Activated naive CD8-positive, alpha-beta T cell treated with anti-CD3 and anti-CD28 coated beads, Interleukin-2, amount 10 ng/mL, durations not matched to agents 7 days and 5 days (primary cell): ENCODE measurements at regions not wholly inside any gene's neighbourhood (a gene's known extent, or its start where the extent isn't known, plus 50 kb on each side); places are given as distances from the start of the nearest gene placed in this dataset.

Experiments used
- ATAC-seq: fragments of 150-1000 bp; cut with Tn5 transposase; one replicate; pipeline ENCODE4 v1.10.0; 2021; ENCODE audit warnings: low read depth, moderate library complexity
- POLR2A ChIA-PET: fragments of 350-600 bp; sonication (Branson Sonifier 250); formaldehyde crosslinking; loops from one replicate; lab custom pipeline; 2021; ENCODE audit warnings: antibody characterized with exemption; lab: Charles Lee
- DNase-seq: peaks from one replicate; pipeline ENCODE4 v3.0.0; 2021
- H3K27ac Mint-ChIP-seq: one replicate; pipeline ENCODE4 v1.8.0; 2022; ENCODE audit warnings: mild to moderate bottlenecking, mixed read lengths
- H3K27me3 Mint-ChIP-seq: one replicate; pipeline ENCODE4 v1.8.0; 2022; ENCODE audit warnings: mild to moderate bottlenecking, moderate library complexity, mixed read lengths
- H3K36me3 Mint-ChIP-seq: one replicate; pipeline ENCODE4 v1.8.0; 2021; ENCODE audit warnings: mild to moderate bottlenecking, mixed read lengths
- H3K4me1 Mint-ChIP-seq: one replicate; pipeline ENCODE4 v1.8.0; 2021; ENCODE audit warnings: mixed read lengths
- H3K4me3 Mint-ChIP-seq: one replicate; pipeline ENCODE4 v1.8.0; 2022; ENCODE audit warnings: mild to moderate bottlenecking, moderate library complexity, mixed read lengths
- H3K9me3 Mint-ChIP-seq: one replicate; pipeline ENCODE4 v1.8.0; 2021; ENCODE audit warnings: mixed read lengths

DNA sequence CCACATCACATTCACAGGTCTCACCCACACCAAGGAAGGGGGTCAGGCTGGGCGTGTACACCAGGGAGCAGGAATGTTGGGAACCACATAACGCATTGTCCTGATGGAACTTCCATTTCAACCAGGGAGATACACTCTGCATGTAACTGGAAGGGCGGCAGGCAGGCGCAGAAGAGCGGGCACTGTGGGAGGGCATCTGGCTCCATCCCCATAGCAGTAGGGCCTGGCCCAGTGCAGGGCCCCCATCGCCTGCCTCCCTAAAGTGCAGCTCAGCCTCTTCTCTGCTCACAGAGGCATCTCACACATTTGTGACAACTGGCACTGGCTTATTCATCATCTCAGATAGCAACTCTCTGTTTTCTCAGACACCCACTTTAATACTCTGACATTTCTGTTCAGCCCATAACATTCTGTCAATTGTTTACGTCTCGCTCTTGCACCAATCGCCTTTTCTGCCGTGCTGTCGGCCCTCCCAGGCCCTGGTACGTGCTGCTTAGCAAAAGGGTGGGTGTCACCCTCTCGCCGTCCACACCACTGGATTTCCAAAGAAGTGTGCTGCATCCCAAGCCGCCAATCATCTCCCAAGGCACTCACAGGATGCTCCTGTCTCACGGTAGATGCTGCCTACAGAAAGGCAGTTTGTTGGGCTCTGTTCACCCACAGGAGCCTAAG, 353.3 kb upstream of the ZNF507 start:
- peaks cover 4% of the 10 kb centered on the region for H3K9me3 Mint-ChIP-seq
- H3K27me3 Mint-ChIP-seq: no peaks in the 10 kb centered on the region
- POLR2A ChIA-PET: no interaction called here
- H3K4me1 Mint-ChIP-seq: no peaks in the 10 kb centered on the region
- no peak for DNase-seq
- no peak overlapping the region for H3K4me3 Mint-ChIP-seq
- no peak overlapping the region for H3K27ac Mint-ChIP-seq
- no peak for ATAC-seq
- no peaks in the 10 kb centered on the region for H3K36me3 Mint-ChIP-seq

DNA sequence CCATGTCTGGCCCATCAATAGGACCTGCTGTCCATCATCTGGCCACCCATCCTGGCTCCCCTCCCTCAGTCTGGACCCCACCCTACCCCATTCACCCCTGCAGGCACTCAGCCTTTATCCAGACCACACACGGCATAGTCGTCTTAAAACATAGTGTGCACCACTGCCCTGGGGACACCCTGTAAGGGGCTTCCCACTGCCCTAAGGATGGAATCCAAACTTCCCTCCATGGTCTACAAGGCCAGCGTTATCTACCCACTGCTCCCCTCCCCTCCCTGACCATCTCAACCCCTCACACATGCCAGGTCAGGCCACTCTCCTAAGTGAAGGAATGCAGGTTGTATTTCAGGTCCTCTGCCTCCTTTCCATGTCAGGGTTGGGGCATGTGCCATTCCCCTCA, 352.7 kb upstream of the ZNF507 start:
- Mint-ChIP-seq H3K27ac (no peak overlapping the region), H3K27me3 (no peaks in the 10 kb centered on the region), H3K4me3 (no peak overlapping the region), H3K36me3 (no peaks in the 10 kb centered on the region), H3K4me1 (no peaks in the 10 kb centered on the region), H3K9me3 (peaks cover 4% of the 10 kb centered on the region)
- POLR2A ChIA-PET: no interaction called here
- DNase-seq (no peak), ATAC-seq (no peak)

- H3K4me1 Mint-ChIP-seq: no peaks in the 10 kb centered on the region
- no peaks in the 10 kb centered on the region for H3K27me3 Mint-ChIP-seq
- peaks cover 2% of the 10 kb centered on the region for H3K9me3 Mint-ChIP-seq
- no peaks in the 10 kb centered on the region for H3K36me3 Mint-ChIP-seq
- ATAC-seq (no peak), DNase-seq (no peak)
- no peak overlapping the region for H3K4me3 Mint-ChIP-seq
- no peak overlapping the region for H3K27ac Mint-ChIP-seq
- POLR2A ChIA-PET: no interaction called here
Observed at GRCh38 chr19:31995546-31995945, 349.9 kb upstream of the ZNF507 start.

GRCh38 chr19:32010071-32010470, 335.3 kb upstream of the ZNF507 start:
- Mint-ChIP-seq H3K4me1 (no peaks in the 10 kb centered on the region), H3K36me3 (no peaks in the 10 kb centered on the region), H3K27me3 (no peaks in the 10 kb centered on the region), H3K4me3 (no peak overlapping the region), H3K27ac (no peak overlapping the region), H3K9me3 (no peaks in the 10 kb centered on the region)
- ATAC-seq (no peak), DNase-seq (no peak)
- POLR2A ChIA-PET: no interaction called here

- ATAC-seq (no peak), DNase-seq (no peak)
- Mint-ChIP-seq H3K9me3 (no peaks in the 10 kb centered on the region), H3K27me3 (no peaks in the 10 kb centered on the region), H3K36me3 (no peaks in the 10 kb centered on the region), H3K4me1 (no peaks in the 10 kb centered on the region), H3K4me3 (no peak overlapping the region), H3K27ac (no peak overlapping the region)
- POLR2A ChIA-PET: no interaction called here
Observed at GRCh38 chr19:32012206-32012605, 333.2 kb upstream of the ZNF507 start.

DNA sequence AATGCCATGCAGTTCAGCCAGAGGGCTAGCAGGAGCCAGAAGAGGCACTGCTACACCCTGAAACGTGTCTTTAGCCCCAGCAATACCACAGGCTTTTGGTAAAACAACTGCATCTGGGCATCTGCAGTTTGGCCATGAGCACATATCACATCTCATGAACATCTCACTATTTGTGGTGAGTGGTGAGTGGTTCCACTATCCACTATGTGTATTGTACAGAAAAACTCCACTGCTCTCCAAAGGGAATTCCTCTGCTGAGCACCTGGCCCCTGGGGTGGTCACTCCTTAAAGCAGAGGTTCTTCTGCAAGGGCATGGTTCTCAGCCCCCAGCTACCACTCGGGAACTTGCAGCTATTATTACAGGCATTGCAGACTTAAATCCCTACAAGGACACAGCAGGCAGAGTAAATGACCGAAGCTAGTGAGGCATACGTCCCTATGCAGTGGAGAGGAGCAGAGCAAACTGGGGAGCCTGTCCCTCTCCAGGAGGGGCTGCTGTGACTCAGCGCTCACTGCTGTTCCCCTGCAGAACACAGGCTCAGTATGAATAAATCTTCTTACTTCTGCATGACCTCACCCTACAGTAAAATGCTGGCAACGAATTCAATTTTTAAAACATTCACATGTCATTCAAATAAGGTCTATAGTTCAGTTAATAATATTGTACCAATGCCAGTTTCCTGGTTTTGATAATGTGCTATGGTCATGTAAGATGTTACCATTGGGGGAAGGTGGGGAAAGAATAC, 332.4 kb upstream of the ZNF507 start:
- Mint-ChIP-seq H3K4me3 (no peak overlapping the region), H3K9me3 (no peaks in the 10 kb centered on the region), H3K27ac (no peak overlapping the region), H3K36me3 (no peaks in the 10 kb centered on the region), H3K4me1 (no peaks in the 10 kb centered on the region), H3K27me3 (no peaks in the 10 kb centered on the region)
- ATAC-seq (no peak), DNase-seq (no peak)
- POLR2A ChIA-PET: no interaction called here

GRCh38 chr19:32017176-32017953, 328.0 kb upstream of the ZNF507 start:
- no peaks in the 10 kb centered on the region for H3K4me1 Mint-ChIP-seq
- H3K9me3 Mint-ChIP-seq: peaks cover 4% of the 10 kb centered on the region
- no peaks in the 10 kb centered on the region for H3K36me3 Mint-ChIP-seq
- POLR2A ChIA-PET: no interaction called here
- DNase-seq (no peak), ATAC-seq (no peak)
- no peaks in the 10 kb centered on the region for H3K27me3 Mint-ChIP-seq
- no peak overlapping the region for H3K27ac Mint-ChIP-seq
- H3K4me3 Mint-ChIP-seq: no peak overlapping the region

DNA sequence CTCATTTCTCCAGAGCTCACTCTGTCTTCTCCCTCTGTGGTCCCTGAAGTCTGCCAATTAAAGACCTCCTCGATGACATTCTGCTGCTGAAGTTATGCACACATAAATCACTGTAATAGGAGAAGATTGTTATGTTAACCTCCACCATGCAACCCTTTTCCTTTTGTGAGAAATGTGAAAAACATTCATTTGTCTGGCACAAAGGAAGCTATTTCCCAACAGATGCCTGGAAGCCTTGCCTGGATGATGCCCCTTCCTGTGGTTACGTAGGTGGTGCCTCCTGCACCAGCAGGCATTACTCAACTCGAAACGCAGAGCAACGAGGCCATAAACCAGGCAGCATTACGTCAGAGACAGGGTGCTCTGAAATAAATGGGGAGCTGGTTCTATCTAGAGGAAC, 327.4 kb upstream of the ZNF507 start:
- ATAC-seq (no peak), DNase-seq (no peak)
- no peaks in the 10 kb centered on the region for H3K36me3 Mint-ChIP-seq
- no peak overlapping the region for H3K4me3 Mint-ChIP-seq
- H3K27ac Mint-ChIP-seq: no peak overlapping the region
- POLR2A ChIA-PET: no interaction called here
- H3K27me3 Mint-ChIP-seq: no peaks in the 10 kb centered on the region
- no peaks in the 10 kb centered on the region for H3K4me1 Mint-ChIP-seq
- H3K9me3 Mint-ChIP-seq: peaks cover 5% of the 10 kb centered on the region

- Mint-ChIP-seq H3K4me1 (no peaks in the 10 kb centered on the region), H3K4me3 (no peak overlapping the region), H3K27me3 (no peaks in the 10 kb centered on the region), H3K36me3 (no peaks in the 10 kb centered on the region), H3K9me3 (peaks cover 8% of the 10 kb centered on the region), H3K27ac (no peak overlapping the region)
- no peak for DNase-seq
- POLR2A ChIA-PET: no interaction called here
- ATAC-seq: no peak
Observed at GRCh38 chr19:32020538-32020937, 324.9 kb upstream of the ZNF507 start.

DNA sequence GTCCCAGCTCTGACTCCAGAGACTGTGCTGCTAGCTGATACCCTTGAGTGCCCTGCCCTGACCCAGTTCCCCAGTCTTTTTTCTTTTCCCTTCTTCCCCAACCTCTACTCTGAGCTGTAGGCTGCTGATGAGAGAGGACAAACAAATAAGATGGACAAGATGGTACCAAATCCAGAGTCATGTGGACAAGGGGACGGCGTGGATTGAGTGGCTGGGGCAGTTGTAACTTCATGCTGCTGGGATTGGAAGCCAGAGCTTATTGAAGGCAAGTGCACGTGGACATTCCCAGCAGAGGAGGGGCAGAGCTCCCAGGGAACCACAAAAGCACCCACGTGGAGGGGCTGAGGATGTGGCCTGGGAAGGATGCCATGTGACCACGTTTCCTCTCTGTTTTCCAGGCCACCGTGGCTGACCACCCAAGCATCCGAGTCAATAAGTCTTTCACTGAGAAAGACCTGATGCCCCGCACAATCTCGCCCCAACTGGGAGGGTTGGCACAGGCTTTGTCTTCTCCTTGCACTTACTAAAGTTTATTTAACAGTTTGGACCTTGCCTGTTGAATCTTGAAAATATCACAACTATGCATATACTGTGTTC, 323.3 kb upstream of the ZNF507 start:
- ATAC-seq (no peak), DNase-seq (no peak)
- no peak overlapping the region for H3K4me3 Mint-ChIP-seq
- POLR2A ChIA-PET: no interaction called here
- H3K36me3 Mint-ChIP-seq: no peaks in the 10 kb centered on the region
- H3K4me1 Mint-ChIP-seq: no peaks in the 10 kb centered on the region
- no peak overlapping the region for H3K27ac Mint-ChIP-seq
- no peaks in the 10 kb centered on the region for H3K27me3 Mint-ChIP-seq
- peaks cover 12% of the 10 kb centered on the region for H3K9me3 Mint-ChIP-seq

DNA sequence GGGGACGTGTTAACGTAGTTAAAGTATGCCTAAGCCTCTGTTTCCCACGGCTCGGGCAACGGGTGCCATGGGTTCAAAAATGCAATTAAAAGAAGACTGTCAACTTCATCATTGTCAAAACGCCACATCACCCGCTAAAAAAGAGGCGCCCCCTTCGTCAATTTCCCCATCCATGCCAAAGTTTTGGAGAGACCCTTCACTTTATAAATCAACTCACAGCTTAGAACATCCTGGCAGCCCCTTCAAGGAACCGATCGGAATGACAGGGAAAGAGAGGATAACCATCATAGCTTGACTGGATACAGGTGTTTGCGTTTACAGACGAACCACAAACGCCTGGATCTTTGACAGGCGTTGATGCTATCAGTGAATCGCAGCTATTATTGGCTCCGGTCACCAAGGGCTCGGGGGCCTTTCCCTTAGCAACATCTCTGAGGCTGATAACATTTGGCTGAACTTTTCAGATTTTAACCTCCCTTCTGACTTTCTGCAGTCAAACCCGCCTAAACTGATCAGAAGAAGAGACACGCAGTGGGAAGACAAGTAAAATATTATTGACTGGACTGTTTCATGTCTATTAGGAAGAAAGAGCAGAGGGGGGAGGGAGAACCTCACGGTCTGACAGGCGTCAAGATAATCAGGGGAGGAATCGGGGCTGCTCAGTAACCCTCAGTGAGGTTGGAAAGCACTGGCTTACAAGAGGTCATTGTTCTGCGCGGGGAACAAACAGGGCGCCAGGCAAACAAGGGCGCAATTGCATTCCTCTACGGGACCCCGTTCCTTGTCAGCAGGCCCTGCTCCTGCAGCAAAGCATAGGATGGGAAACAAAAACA, 322.5 kb upstream of the ZNF507 start:
- H3K27me3 Mint-ChIP-seq: no peaks in the 10 kb centered on the region
- no peak overlapping the region for H3K27ac Mint-ChIP-seq

DNA sequence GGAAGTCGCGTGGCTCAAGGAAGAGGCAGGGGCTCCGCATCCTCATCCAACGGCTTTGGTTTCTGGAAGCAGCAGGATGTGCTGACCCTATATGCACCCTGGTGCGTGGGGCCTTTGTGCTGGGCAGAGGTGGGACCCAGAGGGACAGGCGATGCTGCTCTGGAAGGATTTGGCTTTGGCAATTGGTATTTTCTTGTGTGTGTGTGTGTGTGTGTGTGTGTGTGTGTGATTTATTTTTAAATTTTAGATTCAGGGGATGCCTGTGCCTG, 321.9 kb upstream of the ZNF507 start:
- H3K4me3 Mint-ChIP-seq: no peak overlapping the region
- no peaks in the 10 kb centered on the region for H3K36me3 Mint-ChIP-seq
- no peak overlapping the region for H3K27ac Mint-ChIP-seq
- no peak for ATAC-seq
- no peaks in the 10 kb centered on the region for H3K4me1 Mint-ChIP-seq
- POLR2A ChIA-PET: no interaction called here
- no peak for DNase-seq
- H3K27me3 Mint-ChIP-seq: no peaks in the 10 kb centered on the region
- H3K9me3 Mint-ChIP-seq: peaks cover 12% of the 10 kb centered on the region

More for the DNA sequence above, 322.5 kb upstream of the ZNF507 start:
- ATAC-seq: no peak
- DNase-seq: no peak
- H3K36me3 Mint-ChIP-seq: no peaks in the 10 kb centered on the region
- no peaks in the 10 kb centered on the region for H3K4me1 Mint-ChIP-seq
- peaks cover 12% of the 10 kb centered on the region for H3K9me3 Mint-ChIP-seq
- no peak overlapping the region for H3K4me3 Mint-ChIP-seq
- POLR2A ChIA-PET: no interaction called here

DNA sequence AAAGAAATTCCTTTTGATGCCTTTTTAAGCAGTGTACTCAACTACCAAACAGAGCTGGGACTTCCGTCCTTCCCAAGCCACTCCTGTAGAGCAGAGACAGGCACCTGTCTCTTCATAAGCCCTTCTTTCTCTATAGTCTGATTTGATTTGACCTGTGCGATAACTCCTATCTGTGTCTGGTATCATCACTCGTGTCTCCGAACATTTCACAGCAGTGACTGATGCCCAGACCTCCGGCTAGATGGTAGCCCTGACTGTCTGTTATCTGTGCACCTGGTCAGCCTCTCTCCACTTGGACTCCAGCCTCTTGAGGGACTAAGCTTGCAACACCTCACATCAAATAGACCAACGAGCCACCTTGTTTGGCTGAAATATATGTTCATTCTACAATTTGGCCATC, 316.2 kb upstream of the ZNF507 start:
- Mint-ChIP-seq H3K36me3 (no peaks in the 10 kb centered on the region), H3K4me1 (no peaks in the 10 kb centered on the region), H3K27ac (no peak overlapping the region), H3K9me3 (peaks cover 7% of the 10 kb centered on the region), H3K27me3 (no peaks in the 10 kb centered on the region), H3K4me3 (no peak overlapping the region)
- POLR2A ChIA-PET: no interaction called here
- DNase-seq (no peak), ATAC-seq (no peak)
